BJ (cell line): ENCODE measurements at regions not wholly inside any gene's neighbourhood (a gene's known extent, or its start where the extent isn't known, plus 50 kb on each side); places are given as distances from the start of the nearest gene placed in this dataset.

Experiments
- CTCF ChIA-PET: fragments of 350-600 bp; formaldehyde crosslinking; extraction: SDS; loops from one replicate; lab custom pipeline; 2021; ENCODE audit warnings: antibody characterized with exemption, inconsistent platforms; lab: Yijun Ruan, JAX
- POLR2A ChIA-PET: fragments of 300-600 bp; sonication (Branson Sonifier 250); formaldehyde crosslinking; extraction: SDS; loops from one replicate; lab custom pipeline; 2021; ENCODE audit warnings: antibody characterized with exemption; lab: Charles Lee
- DNase-seq: peaks from one replicate; pipeline ENCODE4 v3.0.0-alpha.2; 2011; ENCODE audit warnings: low read depth
- H3K27me3 ChIP-seq: 2 replicates; pipeline ENCODE4 v1.6.0; 2011; ENCODE audit warnings: low read length; ENCODE audit not compliant: control insufficient read depth, insufficient read depth
- H3K36me3 ChIP-seq: 2 replicates; pipeline ENCODE4 v1.5.1; 2011; ENCODE audit warnings: low read length; ENCODE audit not compliant: control insufficient read depth, insufficient read depth
- H3K4me3 ChIP-seq: 2 replicates; pipeline ENCODE4 v1.5.1; 2011; ENCODE audit warnings: low read depth, mild to moderate bottlenecking, control low read depth, low read length
- CTCF ChIP-seq: IDR thresholded peaks from 2 replicates; pipeline ENCODE4 v1.5.1; 2011; ENCODE audit warnings: low read depth, mild to moderate bottlenecking, control low read depth, inconsistent platforms, low read length, moderate library complexity; ENCODE audit not compliant: insufficient read depth

GRCh38 chr1:38699330-38700076 lies 160.1 kb downstream of the RRAGC start:
- H3K27me3 ChIP-seq, result no peaks in the 10 kb centered on the region
- no peaks in the 10 kb centered on the region for H3K36me3 ChIP-seq
- TF ChIP-seq CTCF, result no peak
- no peak for DNase-seq
- no peak overlapping the region for H3K4me3 ChIP-seq
- ChIA-PET CTCF (no interaction called here), POLR2A (no interaction called here)

- H3K4me3 ChIP-seq, result no peak overlapping the region
- no peaks in the 10 kb centered on the region for H3K36me3 ChIP-seq
- DNase-seq, result no peak
- ChIA-PET POLR2A (no interaction called here), CTCF (interaction anchor here (0.6 kb wide), 1 partner anchor 723 kb away, joined by 3 read pairs; no protein-coding TSS in a partner anchor)
- no peaks in the 10 kb centered on the region for H3K27me3 ChIP-seq
- no peak for TF ChIP-seq CTCF
These were observed 162.2 kb downstream of the RRAGC start for GRCh38 chr1:38697387-38697786.

GRCh38 chr1:38696371-38696770 lies 163.2 kb downstream of the RRAGC start:
- no peaks in the 10 kb centered on the region for H3K27me3 ChIP-seq
- POLR2A ChIA-PET, result no interaction called here

GRCh38 chr1:38693759-38694158 lies 165.8 kb downstream of the RRAGC start:
- no peaks in the 10 kb centered on the region for H3K27me3 ChIP-seq
- POLR2A ChIA-PET, result no interaction called here

More at GRCh38 chr1:38696371-38696770, 163.2 kb downstream of the RRAGC start:
- CTCF ChIA-PET, result interaction anchor here (0.6 kb wide), 1 partner anchor 210 kb away, joined by 4 read pairs; no protein-coding TSS in a partner anchor
- DNase-seq, result no peak
- no peak for TF ChIP-seq CTCF
- no peak overlapping the region for H3K4me3 ChIP-seq
- H3K36me3 ChIP-seq, result no peaks in the 10 kb centered on the region

GRCh38 chr1:38693031-38693430 lies 166.5 kb downstream of the RRAGC start:
- Histone ChIP-seq H3K27me3 (no peaks in the 10 kb centered on the region), H3K4me3 (no peak overlapping the region), H3K36me3 (no peaks in the 10 kb centered on the region)
- POLR2A ChIA-PET, result no interaction called here
- CTCF ChIA-PET, result no interaction called here
- DNase-seq, result no peak
- TF ChIP-seq CTCF, result no peak

More at GRCh38 chr1:38693759-38694158, 165.8 kb downstream of the RRAGC start:
- no peak for TF ChIP-seq CTCF
- no peak for DNase-seq
- H3K4me3 ChIP-seq, result no peak overlapping the region
- H3K36me3 ChIP-seq, result no peaks in the 10 kb centered on the region
- CTCF ChIA-PET, result no interaction called here
